ENCODE measurements at regions not wholly inside any gene's neighbourhood (a gene's known extent, or its start where the extent isn't known, plus 50 kb on each side); places are given as distances from the start of the nearest gene placed in this dataset.

- Histone ChIP-seq H3K9me3 (no peaks in the 10 kb centered on the region), H3K4me3 (no peak overlapping the region), H3K4me1 (no peaks in the 10 kb centered on the region), H3K27ac (no peak overlapping the region), H3K27me3 (no peaks in the 10 kb centered on the region), H3K36me3 (no peaks in the 10 kb centered on the region)
- DNase-seq, result no peak
- intact Hi-C loops (cut with DNase I), result no loop called here
- TF ChIP-seq CTCF (IDR thresholded peaks at IDR 0.05), result no peak
- ATAC-seq, result no peak
Observed at GRCh38 chr3:76646921-76647562, 392.9 kb upstream of the ROBO2 start.

- no peak for TF ChIP-seq CTCF (IDR thresholded peaks at IDR 0.05)
- Histone ChIP-seq H3K27ac (no peak overlapping the region), H3K4me3 (no peak overlapping the region), H3K27me3 (no peaks in the 10 kb centered on the region), H3K4me1 (no peaks in the 10 kb centered on the region), H3K36me3 (no peaks in the 10 kb centered on the region), H3K9me3 (no peaks in the 10 kb centered on the region)
- intact Hi-C loops (cut with DNase I), result no loop called here
- DNase-seq, result no peak
- ATAC-seq, result no peak
Observed at GRCh38 chr3:76651784-76652183, 388.1 kb upstream of the ROBO2 start.

- no peak for TF ChIP-seq CTCF (IDR thresholded peaks at IDR 0.05)
- Histone ChIP-seq H3K27ac (no peak overlapping the region), H3K4me1 (no peaks in the 10 kb centered on the region), H3K27me3 (no peaks in the 10 kb centered on the region), H3K36me3 (no peaks in the 10 kb centered on the region), H3K9me3 (no peaks in the 10 kb centered on the region), H3K4me3 (no peak overlapping the region)
- intact Hi-C loops (cut with DNase I), result no loop called here
- ATAC-seq (no peak), DNase-seq (no peak)
Observed at GRCh38 chr3:76652524-76652923, 387.4 kb upstream of the ROBO2 start.

- Histone ChIP-seq H3K27me3 (no peaks in the 10 kb centered on the region), H3K4me3 (no peak overlapping the region), H3K9me3 (no peaks in the 10 kb centered on the region), H3K27ac (no peak overlapping the region), H3K4me1 (no peaks in the 10 kb centered on the region), H3K36me3 (no peaks in the 10 kb centered on the region)
- no peak for ATAC-seq
- no peak for TF ChIP-seq CTCF (IDR thresholded peaks at IDR 0.05)
- DNase-seq, result no peak
- intact Hi-C loops (cut with DNase I), result no loop called here
Observed at GRCh38 chr3:76653640-76654251, 386.2 kb upstream of the ROBO2 start.

GRCh38 chr3:76656531-76657070 is 383.3 kb upstream of the ROBO2 start:
- TF ChIP-seq CTCF (IDR thresholded peaks at IDR 0.05), result no peak
- H3K9me3 ChIP-seq, result no peaks in the 10 kb centered on the region
- no peak for ATAC-seq
- intact Hi-C loops (cut with DNase I), result no loop called here
- H3K27me3 ChIP-seq, result no peaks in the 10 kb centered on the region
- DNase-seq, result no peak
- no peak overlapping the region for H3K27ac ChIP-seq
- H3K4me3 ChIP-seq, result no peak overlapping the region
- H3K4me1 ChIP-seq, result no peaks in the 10 kb centered on the region
- no peaks in the 10 kb centered on the region for H3K36me3 ChIP-seq
